ENCODE measurements at regions not wholly inside any gene's neighbourhood (a gene's known extent, or its start where the extent isn't known, plus 50 kb on each side); places are given as distances from the start of the nearest gene placed in this dataset.

GRCh38 chr20:48292806-48293205 is 507.5 kb upstream of the SULF2 start:
- DNase-seq, result no peak

- DNase-seq, result no peak
These were observed 506.6 kb upstream of the SULF2 start for GRCh38 chr20:48291896-48292295.

- DNase-seq, result no peak
These were observed 503.7 kb upstream of the SULF2 start for GRCh38 chr20:48288930-48289507.

GRCh38 chr20:48287552-48288170 is 502.4 kb upstream of the SULF2 start:
- DNase-seq, result no peak

GRCh38 chr20:48287021-48287494 is 501.8 kb upstream of the SULF2 start:
- DNase-seq, result no peak

GRCh38 chr20:48286601-48287000 is 501.3 kb upstream of the SULF2 start:
- DNase-seq, result no peak

- no peak for DNase-seq
These were observed 500.4 kb upstream of the SULF2 start for GRCh38 chr20:48285656-48286055.

- no peak for DNase-seq
These were observed 499.6 kb upstream of the SULF2 start for GRCh38 chr20:48284837-48285236.

GRCh38 chr20:48284315-48284714 is 499.0 kb upstream of the SULF2 start:
- DNase-seq, result no peak

- no peak for DNase-seq
These were observed 498.3 kb upstream of the SULF2 start for GRCh38 chr20:48283470-48284110.

GRCh38 chr20:48282591-48283228 is 497.4 kb upstream of the SULF2 start:
- DNase-seq, result no peak

- no peak for DNase-seq
These were observed 496.2 kb upstream of the SULF2 start for GRCh38 chr20:48281501-48281900.

- DNase-seq, result no peak
These were observed 493.7 kb upstream of the SULF2 start for GRCh38 chr20:48278961-48279481.

- DNase-seq, result no peak
These were observed 492.0 kb upstream of the SULF2 start for GRCh38 chr20:48277266-48277665.

- no peak for DNase-seq
These were observed 490.7 kb upstream of the SULF2 start for GRCh38 chr20:48276021-48276342.

- DNase-seq, result no peak
These were observed 490.2 kb upstream of the SULF2 start for GRCh38 chr20:48275286-48276020.

- no peak for DNase-seq
These were observed 488.6 kb upstream of the SULF2 start for GRCh38 chr20:48273843-48274242.

- no peak for DNase-seq
These were observed 485.6 kb upstream of the SULF2 start for GRCh38 chr20:48270885-48271284.

- DNase-seq, result no peak
These were observed 482.8 kb upstream of the SULF2 start for GRCh38 chr20:48267860-48268633.

- no peak for DNase-seq
These were observed 481.3 kb upstream of the SULF2 start for GRCh38 chr20:48266571-48266970.

- no peak for DNase-seq
These were observed 480.5 kb upstream of the SULF2 start for GRCh38 chr20:48265791-48266190.

GRCh38 chr20:48262955-48263354 is 477.7 kb upstream of the SULF2 start:
- DNase-seq, result no peak
